Stomach smooth muscle (tissue), 2 donors: ENCODE measurements at regions not wholly inside any gene's neighbourhood (a gene's known extent, or its start where the extent isn't known, plus 50 kb on each side); places are given as distances from the start of the nearest gene placed in this dataset.
A peak's percentile ranks its signal among the peaks of the same experiment; 100 is the strongest.

Experiments used
- H3K27ac ChIP-seq: one replicate; pipeline ENCODE4 v1.7.0; 2013; ENCODE audit warnings: mild to moderate bottlenecking, low read length, inconsistent platforms
- H3K27me3 ChIP-seq, 2 donors: one replicate each; pipeline ENCODE4 v1.7.0; 2013; ENCODE audit warnings: low read length in 2 of 2; ENCODE audit not compliant: insufficient read depth in 2 of 2, control insufficient read depth in 1 of 2
- H3K36me3 ChIP-seq, 2 donors: one replicate each; pipeline ENCODE4 v1.7.0; 2013; ENCODE audit warnings: low read length in 2 of 2; ENCODE audit not compliant: control insufficient read depth in 2 of 2, insufficient read depth in 2 of 2
- H3K4me1 ChIP-seq: one replicate; pipeline ENCODE4 v1.7.0; 2013; ENCODE audit warnings: low read length; ENCODE audit not compliant: control insufficient read depth, insufficient read depth
- H3K4me3 ChIP-seq, 2 donors: one replicate each; pipeline ENCODE4 v1.7.0; 2013; ENCODE audit warnings: low read length in 2 of 2
- H3K9ac ChIP-seq, 2 donors: one replicate each; pipeline ENCODE4 v1.7.0; 2013; ENCODE audit warnings: low read length in 2 of 2, mild to moderate bottlenecking in 1 of 2
- H3K9me3 ChIP-seq, 2 donors: one replicate each; pipeline ENCODE4 v1.7.0; 2013; ENCODE audit warnings: low read length in 2 of 2; ENCODE audit not compliant: control insufficient read depth in 2 of 2
- donor health status: healthy.
- donor health status: Pancreatic carcinoma.

DNA sequence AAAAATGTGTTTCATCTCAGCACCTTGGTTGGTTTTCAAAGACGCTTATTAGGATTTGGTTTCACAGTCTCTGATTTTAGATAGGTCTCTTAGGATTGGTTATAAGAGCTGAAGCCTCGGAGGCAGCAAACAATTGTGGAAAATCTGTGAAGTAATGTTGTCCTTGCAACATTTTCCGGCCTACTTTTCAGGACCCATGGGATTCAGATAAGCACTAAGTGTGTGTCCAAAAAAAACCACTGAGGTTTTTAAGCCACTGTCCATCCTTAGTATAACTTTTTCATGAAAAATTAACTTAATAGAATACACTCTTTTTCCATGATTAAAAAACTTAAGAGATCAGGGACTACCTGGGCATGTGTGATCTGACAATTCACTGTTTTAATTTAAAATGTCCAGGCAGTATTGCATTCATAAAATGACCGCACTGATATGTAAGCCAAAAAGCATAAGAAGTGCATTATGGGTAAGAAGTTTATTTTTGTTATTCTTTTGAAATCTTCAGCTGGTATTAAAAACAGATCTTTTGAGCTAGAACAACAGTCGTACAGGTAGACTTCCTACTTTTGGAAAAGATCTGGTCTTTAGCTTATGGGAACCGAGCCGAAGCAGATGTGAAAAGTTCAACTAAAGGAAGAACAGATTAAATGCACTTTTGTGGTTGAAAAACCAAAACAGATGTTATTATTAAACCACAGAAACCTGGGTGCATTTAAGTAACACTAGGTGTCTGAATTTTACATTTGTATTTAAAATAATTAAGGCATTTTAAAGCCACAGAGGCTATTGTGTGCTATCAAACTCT lies 479.4 kb upstream of the ZEB2 start:
- no peaks in the 10 kb centered on the region for H3K9me3 ChIP-seq
- no peak overlapping the region for H3K27ac ChIP-seq
- no peaks in the 10 kb centered on the region for H3K36me3 ChIP-seq
- no peak overlapping the region for H3K4me3 ChIP-seq
- H3K27me3 ChIP-seq, result no peaks in the 10 kb centered on the region
- H3K9ac ChIP-seq, result no peak overlapping the region
- H3K4me1 ChIP-seq, result no peaks in the 10 kb centered on the region

GRCh38 chr2:144998435-144998834 lies 478.5 kb upstream of the ZEB2 start:
- Histone ChIP-seq H3K9me3 (no peaks in the 10 kb centered on the region), H3K27me3 (no peaks in the 10 kb centered on the region), H3K9ac (no peak overlapping the region), H3K36me3 (no peaks in the 10 kb centered on the region), H3K4me1 (no peaks in the 10 kb centered on the region), H3K27ac (no peak overlapping the region), H3K4me3 (no peak overlapping the region)

DNA sequence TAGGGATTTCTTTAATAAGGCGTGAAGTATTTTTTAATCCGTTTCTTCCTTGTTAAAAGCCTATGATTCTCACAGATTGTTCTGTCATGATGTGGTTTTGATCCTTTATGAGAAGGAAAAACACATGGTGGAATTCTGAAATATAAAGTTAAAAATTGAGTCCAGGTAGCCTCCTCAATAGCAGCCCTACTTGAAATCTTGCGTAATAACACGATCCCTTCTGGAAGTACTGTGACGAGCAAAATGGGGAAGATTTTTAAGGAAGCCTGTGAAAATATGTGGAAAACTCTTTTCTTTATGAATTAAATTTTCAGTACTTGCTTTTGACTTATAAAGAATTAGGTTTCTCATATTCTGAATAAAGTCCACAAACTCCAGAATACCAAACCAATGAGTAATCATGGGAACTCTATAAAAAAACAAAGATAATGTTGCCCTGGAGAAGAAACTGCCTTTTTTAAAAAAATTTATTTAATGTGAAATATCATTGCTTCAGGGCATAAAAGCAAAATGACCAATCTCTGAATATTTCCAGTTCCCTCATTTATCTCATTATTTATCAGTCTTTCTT lies 476.4 kb upstream of the ZEB2 start:
- Histone ChIP-seq H3K36me3 (no peaks in the 10 kb centered on the region), H3K27me3 (no peaks in the 10 kb centered on the region), H3K27ac (no peak overlapping the region), H3K9ac (no peak overlapping the region), H3K4me1 (no peaks in the 10 kb centered on the region), H3K9me3 (no peaks in the 10 kb centered on the region), H3K4me3 (peak overlapping the region in 1 of 2 donors; percentile 4)

DNA sequence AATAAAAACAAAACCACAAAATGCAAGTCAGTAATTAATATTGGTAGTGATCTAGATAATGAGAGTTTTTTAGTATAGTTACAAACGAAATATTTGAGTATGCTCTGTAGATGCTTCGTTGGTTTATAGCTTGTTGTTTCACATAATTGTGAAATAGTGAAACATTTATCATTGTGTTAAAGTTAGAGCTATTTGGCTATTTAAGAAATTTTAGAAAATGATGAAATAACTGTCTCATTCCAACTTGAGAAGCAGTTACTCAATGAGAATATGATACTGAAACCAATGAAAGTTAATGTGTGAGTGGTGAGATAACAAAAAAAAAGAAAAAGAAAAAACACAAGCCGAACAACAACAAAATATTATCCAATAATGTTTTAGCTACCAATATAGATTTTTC lies 475.6 kb upstream of the ZEB2 start:
- H3K27ac ChIP-seq, result no peak overlapping the region
- no peak overlapping the region for H3K4me3 ChIP-seq
- no peak overlapping the region for H3K9ac ChIP-seq

DNA sequence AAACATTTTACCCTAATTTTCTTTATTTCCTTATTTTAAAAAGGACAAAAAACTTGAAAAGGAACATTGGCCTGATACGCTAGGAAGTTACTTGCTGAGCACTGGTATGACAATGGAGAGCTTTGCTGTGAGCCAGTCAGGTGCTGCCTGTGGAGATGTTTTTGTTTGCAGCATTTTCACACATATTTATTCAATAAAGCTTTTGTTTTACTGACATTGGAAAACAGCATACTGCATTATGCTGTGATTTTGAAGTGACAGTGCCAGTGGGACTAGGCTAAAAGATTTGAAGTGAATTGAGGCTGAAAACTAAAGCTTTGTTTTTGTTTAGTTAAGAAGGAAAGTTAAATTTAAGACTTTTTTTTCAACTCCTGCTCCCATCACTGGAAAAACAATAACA lies 470.7 kb upstream of the ZEB2 start:
- H3K27me3 ChIP-seq, result no peaks in the 10 kb centered on the region
- H3K4me3 ChIP-seq, result no peak overlapping the region
- H3K27ac ChIP-seq, result no peak overlapping the region
- H3K36me3 ChIP-seq, result no peaks in the 10 kb centered on the region
- no peaks in the 10 kb centered on the region for H3K4me1 ChIP-seq
- H3K9ac ChIP-seq, result no peak overlapping the region
- H3K9me3 ChIP-seq, result no peaks in the 10 kb centered on the region

More for the DNA sequence above, 475.6 kb upstream of the ZEB2 start:
- Histone ChIP-seq H3K36me3 (no peaks in the 10 kb centered on the region), H3K4me1 (no peaks in the 10 kb centered on the region), H3K27me3 (no peaks in the 10 kb centered on the region), H3K9me3 (no peaks in the 10 kb centered on the region)

DNA sequence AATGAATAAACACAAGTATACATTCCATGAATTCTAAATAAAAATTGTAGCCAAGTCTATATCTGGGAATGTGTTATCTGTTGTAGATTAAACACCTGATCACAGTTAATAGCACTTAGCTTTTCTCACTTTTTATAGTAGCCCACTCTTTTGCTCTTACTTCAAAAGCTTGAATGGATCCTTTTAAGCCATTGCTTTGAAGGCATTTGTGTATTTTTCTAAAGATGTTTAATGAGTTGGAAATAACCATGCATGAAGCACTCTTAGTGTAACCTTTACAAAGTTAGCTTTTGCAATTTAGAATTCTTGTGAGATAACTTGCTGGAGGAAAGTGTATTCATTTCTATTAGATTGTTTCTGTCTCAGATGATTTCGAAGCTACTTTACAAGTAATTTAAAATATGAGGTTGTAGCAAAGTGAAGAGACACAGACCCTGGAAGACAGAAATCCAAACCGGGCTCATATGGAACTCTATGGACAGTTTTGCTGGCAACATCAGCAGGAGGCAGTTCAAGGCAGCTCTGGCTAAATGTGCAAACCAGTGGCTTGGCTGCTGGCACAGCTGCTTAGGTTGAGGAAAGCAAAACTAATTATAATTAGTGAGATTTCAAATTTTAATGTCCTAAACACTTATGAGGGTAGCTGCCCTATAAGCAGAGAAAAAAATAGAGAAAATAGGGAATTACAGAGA lies 469.8 kb upstream of the ZEB2 start:
- H3K27me3 ChIP-seq, result no peaks in the 10 kb centered on the region
- H3K36me3 ChIP-seq, result no peaks in the 10 kb centered on the region
- no peak overlapping the region for H3K9ac ChIP-seq
- H3K4me1 ChIP-seq, result no peaks in the 10 kb centered on the region
- H3K27ac ChIP-seq, result no peak overlapping the region
- H3K9me3 ChIP-seq, result no peaks in the 10 kb centered on the region
- H3K4me3 ChIP-seq, result no peak overlapping the region

DNA sequence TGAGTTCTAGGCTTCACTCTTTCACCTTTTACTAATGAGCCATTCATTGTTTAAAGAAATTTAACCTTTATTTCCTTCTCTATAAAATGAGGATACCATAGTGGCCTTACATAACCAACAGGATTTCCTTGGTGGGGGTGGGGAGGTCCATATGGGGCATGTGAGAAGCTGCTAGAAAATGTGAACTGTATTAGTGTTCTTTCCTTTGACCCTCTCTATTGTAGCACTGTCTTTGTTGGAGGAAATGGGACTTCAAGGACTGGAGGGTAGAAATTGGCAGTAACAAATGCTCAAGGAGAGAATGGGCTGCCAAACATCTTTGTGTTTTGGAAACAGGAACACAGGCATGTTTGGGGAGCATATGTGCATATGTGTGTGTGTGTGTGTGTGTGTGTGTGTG lies 468.7 kb upstream of the ZEB2 start:
- Histone ChIP-seq H3K36me3 (no peaks in the 10 kb centered on the region), H3K9me3 (no peaks in the 10 kb centered on the region), H3K9ac (no peak overlapping the region), H3K27ac (no peak overlapping the region), H3K4me3 (no peak overlapping the region), H3K4me1 (no peaks in the 10 kb centered on the region), H3K27me3 (no peaks in the 10 kb centered on the region)

DNA sequence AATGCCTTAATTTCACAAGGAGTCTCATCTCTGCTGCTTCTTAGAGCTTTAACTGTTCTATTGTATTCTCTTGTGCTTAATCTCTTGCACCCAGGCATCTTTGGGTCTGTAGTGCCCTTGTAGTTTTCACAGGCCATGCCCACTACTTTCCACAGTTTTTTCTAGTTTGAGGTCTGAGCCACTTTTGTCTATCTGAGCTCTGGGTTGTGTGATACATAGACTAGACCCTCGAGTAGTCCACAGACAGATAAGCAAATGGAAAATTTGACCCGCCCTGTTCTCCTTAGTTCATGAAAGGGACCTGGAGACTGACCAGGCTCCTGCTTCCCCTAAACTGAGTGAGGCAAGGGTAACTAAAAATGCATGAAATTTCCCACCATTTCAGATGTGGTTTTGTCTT lies 466.8 kb upstream of the ZEB2 start:
- no peak overlapping the region for H3K4me3 ChIP-seq

GRCh38 chr2:144984038-144984437 lies 464.1 kb upstream of the ZEB2 start:
- H3K36me3 ChIP-seq, result no peaks in the 10 kb centered on the region
- no peaks in the 10 kb centered on the region for H3K9me3 ChIP-seq
- no peak overlapping the region for H3K9ac ChIP-seq
- no peaks in the 10 kb centered on the region for H3K27me3 ChIP-seq
- H3K4me3 ChIP-seq, result no peak overlapping the region
- H3K27ac ChIP-seq, result no peak overlapping the region
- no peaks in the 10 kb centered on the region for H3K4me1 ChIP-seq

More for the DNA sequence above, 466.8 kb upstream of the ZEB2 start:
- H3K9ac ChIP-seq, result no peak overlapping the region
- no peaks in the 10 kb centered on the region for H3K36me3 ChIP-seq
- H3K4me1 ChIP-seq, result no peaks in the 10 kb centered on the region
- no peaks in the 10 kb centered on the region for H3K9me3 ChIP-seq
- H3K27me3 ChIP-seq, result no peaks in the 10 kb centered on the region
- no peak overlapping the region for H3K27ac ChIP-seq

DNA sequence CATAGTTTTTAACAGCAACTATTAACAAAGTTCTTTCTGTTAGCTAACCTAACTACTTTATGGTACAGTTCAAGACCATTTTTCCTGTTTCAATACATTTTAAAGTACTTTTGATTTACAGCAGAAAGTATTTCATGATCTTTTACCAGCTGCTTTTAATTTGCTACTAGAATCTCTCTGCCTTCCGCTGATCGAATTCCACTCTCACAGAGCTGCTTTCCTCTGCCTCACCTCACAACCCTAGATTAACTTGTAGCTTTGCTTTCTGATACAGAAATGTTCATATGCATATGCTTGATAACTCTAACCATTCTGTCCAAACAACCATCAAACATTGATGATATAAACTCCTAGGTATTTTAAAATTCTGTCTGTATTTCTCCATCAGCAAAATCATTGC lies 463.2 kb upstream of the ZEB2 start:
- Histone ChIP-seq H3K9me3 (no peaks in the 10 kb centered on the region), H3K27ac (no peak overlapping the region), H3K9ac (no peak overlapping the region)

GRCh38 chr2:144982481-144982880 lies 462.6 kb upstream of the ZEB2 start:
- Histone ChIP-seq H3K4me3 (no peak overlapping the region), H3K4me1 (no peaks in the 10 kb centered on the region), H3K27ac (no peak overlapping the region), H3K36me3 (no peaks in the 10 kb centered on the region), H3K27me3 (no peaks in the 10 kb centered on the region), H3K9me3 (no peaks in the 10 kb centered on the region), H3K9ac (no peak overlapping the region)

More for the DNA sequence above, 463.2 kb upstream of the ZEB2 start:
- Histone ChIP-seq H3K36me3 (no peaks in the 10 kb centered on the region), H3K27me3 (no peaks in the 10 kb centered on the region), H3K4me3 (no peak overlapping the region), H3K4me1 (no peaks in the 10 kb centered on the region)
